ENCODE measurements at regions not wholly inside any gene's neighbourhood (a gene's known extent, or its start where the extent isn't known, plus 50 kb on each side); places are given as distances from the start of the nearest gene placed in this dataset.
"Not testable (repeated sequence)": the region's sequence is repeated elsewhere in the genome, so short reads cannot be mapped to it uniquely, and the experiment has no call there.

DNA sequence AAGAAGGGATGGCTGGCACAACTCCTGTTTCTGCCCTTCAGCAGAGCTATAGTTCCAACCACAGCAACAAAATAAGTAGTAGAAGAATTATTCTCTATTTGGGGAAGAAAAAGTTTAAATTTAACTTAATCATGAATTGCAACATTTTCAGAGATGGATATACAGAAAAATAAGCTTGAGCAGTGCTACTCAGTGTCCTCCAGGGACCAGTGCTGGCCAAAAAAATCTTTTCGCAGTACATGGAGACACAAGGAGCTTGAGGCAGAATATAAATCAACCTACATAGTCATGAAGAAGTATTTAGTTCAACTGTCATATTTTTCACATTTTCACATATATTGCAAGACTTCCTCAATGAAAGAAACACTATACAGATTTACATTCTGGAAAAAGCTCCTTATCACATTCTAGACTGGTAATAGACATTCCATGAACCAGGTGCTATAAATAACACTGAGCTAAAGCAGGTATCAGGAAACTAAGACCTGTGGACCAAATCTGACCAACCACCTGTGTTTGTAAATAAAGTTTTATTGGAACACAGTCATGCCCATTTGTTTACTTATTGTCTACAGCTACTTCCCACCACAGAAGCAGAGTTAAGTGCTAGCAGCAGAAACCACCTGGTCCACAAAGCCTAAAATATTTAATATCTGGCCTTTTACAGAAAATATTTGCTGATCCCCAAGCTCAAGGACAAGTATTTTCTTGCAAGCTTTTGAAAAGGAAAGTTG lies 101.9 kb downstream of the RGS21 start:
- DNase-seq, result no peak

- no peak for DNase-seq
Measured at GRCh38 chr1:192430644-192431043, 113.9 kb downstream of the RGS21 start.

GRCh38 chr1:192435704-192436103 lies 118.9 kb downstream of the RGS21 start:
- DNase-seq, result no peak

- no peak for DNase-seq
Measured at GRCh38 chr1:192436441-192437078, 119.8 kb downstream of the RGS21 start.

DNA sequence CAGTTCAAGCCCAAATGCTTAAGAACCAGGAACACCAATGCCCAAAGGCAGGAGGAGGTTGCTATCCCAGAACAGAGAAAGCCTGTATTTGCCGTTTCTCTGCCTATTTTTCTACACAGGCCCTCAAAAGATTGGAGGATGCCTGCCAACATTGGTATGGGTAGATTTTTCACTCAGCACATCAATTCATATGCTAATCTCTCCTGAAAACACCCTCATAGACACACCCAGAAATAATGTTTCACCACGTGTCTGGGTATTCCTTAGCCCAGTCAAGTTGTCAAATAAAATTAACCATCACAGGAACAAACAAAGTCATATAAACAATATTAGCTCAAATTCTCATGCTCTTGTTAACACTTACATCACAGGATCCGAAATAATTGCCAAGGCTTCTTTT lies 121.9 kb downstream of the RGS21 start:
- no peak for DNase-seq

DNA sequence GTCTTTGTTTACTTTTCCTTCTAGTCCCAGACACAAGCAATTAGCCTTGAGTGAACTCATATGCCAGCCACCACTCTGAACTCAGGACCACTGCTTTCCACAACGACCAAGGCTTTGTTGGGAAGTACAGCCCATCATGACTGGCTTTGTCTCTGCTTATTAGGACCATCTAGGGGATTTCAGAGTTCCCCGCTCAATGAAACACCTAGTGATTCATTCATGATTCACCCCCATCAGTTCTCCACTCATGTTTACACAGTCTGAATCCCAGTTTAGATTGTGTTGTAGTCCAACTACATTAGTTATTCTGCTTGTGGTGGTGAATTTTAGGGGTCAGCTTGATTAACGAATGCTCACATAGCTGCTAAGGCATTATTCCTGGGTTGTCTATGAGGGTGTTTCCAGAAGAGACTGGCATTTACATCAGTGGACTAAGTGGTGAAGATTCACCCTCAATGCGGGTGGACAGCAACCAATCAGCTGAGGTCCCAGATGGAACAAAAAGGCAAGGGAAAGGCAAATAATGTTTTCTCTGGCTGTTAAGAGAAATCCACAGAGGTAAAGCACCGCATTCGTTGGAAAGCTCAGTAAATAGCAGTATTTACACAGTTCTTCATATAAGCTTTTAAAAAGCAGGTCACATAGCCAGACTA lies 122.7 kb downstream of the RGS21 start:
- DNase-seq, result no peak

GRCh38 chr1:192441492-192441891 lies 124.7 kb downstream of the RGS21 start:
- DNase-seq, result no peak

DNA sequence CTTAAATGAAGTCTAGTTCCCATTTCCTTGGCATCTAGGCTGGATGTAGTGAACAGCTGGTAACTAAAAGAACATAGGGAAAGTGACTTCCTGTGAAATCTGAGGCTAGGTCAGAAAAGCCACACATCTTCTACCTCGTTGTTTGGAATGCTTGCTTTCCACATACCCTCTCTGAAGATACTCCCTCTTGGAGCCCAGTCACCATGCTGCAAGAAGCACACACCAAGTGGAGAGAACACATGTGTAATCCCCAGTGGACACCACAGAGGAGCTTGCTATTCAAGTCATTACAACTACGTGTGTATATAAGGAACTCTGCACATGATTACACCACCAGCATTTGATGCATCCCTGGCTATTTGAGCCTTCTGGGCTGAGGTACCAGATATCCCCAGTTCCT lies 125.9 kb downstream of the RGS21 start:
- DNase-seq, result no peak

- no peak for DNase-seq
Measured at GRCh38 chr1:192443616-192444015, 126.8 kb downstream of the RGS21 start.

DNA sequence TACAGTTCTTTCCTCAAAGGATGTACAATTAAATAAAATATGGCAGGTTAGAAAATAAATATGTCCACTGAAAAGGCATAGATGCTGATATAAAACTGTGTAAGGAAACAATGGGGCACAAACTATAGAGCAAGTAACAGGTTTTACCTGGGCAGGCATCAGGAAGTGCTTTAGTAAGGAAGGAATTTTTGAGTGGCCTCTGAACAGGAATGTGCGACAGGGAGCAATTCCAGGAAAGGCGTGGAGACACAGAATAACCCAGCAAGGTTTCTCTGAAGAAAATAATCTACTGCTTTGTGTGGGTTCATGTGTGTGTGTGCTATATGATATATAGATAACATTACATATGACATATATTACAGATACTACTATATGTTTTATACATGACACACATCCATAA lies 128.4 kb downstream of the RGS21 start:
- DNase-seq, result no peak

GRCh38 chr1:192445839-192446489 lies 129.2 kb downstream of the RGS21 start:
- DNase-seq, result peak; percentile 28 to 89

GRCh38 chr1:192448026-192448578 lies 127.5 kb upstream of the RGS1 start:
- DNase-seq, result no peak

- DNase-seq, result peak; percentile 7 to 8
Measured at GRCh38 chr1:192453360-192453992, 122.1 kb upstream of the RGS1 start.

DNA sequence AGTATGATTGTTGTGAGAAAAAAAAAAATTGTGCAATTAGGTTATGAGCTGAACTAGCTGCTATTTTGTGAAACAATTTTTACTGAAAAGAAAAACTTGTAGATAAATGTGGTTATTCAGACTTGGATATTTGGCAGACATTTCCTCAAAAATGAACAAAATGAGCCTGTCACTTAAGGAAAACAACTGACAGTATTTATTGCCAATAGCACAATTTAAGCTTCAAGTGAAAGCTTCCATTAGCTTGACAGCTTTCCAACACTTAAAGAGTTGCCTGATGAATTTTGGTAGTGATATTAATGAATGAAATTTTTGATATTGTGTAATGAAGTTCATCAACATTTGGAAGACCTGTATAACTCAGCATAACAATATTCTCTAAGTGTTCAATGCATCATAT lies 116.1 kb upstream of the RGS1 start:
- no peak for DNase-seq

DNA sequence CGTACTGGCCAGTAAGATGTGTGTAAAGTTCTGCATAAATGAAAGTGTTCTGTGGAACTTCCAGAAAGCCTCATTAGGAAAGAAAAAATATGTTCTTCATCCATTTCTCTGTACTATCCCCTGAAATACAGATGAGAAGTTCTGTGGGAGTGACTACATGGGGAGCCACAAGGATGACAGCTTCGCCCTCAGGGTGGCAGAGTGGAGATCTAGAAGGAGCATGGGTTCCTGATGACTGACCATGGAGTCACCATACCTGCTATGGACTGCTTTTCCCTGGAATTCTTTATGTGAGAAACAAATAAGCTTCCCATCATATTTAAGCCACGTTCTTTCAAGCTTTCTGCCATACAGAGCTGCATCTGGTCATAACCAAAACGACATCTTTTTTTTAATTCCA lies 113.9 kb upstream of the RGS1 start:
- no peak for DNase-seq

- DNase-seq, result no peak
Measured at GRCh38 chr1:192462616-192463015, 113.0 kb upstream of the RGS1 start.

- DNase-seq, result no peak
Measured at GRCh38 chr1:192463661-192464060, 111.9 kb upstream of the RGS1 start.

- DNase-seq, result not testable (repeated sequence)
Measured at GRCh38 chr1:192465221-192465620, 110.4 kb upstream of the RGS1 start.

DNA sequence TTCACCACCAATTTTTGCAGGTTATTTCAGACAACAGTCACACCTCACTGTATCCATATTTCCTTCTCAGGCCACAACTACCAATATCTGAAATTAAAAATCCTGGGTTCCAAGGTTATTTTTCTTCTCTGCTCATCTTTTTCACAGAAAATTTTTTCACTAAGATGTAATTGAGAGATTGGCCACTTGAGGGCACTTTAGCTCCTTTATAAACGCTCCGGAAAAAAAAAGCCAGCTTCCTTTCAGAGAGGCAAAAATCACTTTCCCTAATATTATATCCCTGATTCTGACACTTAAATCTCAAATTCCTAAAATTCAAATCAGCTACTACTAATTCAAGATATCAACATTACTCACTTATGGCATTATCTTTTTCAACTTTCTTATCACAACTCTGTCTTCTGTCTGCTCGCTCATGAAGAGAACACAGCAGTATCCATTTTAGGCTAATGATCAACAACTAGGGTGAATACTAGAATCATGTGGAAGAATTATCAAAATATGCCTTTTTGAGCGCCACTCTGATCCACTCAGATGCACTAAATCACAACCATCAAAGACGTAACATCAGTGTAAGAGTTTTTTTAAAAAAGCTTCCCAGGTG lies 101.4 kb upstream of the RGS1 start:
- DNase-seq, result peak; percentile 16 to 87

- DNase-seq, result no peak
Measured at GRCh38 chr1:192475329-192475728, 100.2 kb upstream of the RGS1 start.

DNA sequence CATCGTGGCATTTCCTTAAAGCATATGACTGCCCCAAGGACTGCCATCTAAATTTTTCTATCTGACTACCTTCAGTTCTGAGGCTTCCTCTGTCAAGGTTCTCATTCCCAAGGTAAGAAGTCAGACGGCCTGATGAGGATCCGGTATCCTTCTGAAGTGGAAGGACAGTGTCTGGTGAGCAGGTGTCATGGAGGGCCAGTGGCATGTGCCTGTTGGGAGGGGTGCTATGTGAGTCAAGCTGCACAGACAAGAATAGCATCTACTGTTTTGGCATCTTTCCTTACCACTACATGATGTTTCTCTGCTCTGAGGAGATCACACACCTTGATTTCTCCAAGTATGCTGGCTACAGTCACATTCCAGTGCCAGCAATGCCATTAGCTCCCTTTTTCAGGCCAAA lies 99.6 kb upstream of the RGS1 start:
- DNase-seq, result no peak

DNA sequence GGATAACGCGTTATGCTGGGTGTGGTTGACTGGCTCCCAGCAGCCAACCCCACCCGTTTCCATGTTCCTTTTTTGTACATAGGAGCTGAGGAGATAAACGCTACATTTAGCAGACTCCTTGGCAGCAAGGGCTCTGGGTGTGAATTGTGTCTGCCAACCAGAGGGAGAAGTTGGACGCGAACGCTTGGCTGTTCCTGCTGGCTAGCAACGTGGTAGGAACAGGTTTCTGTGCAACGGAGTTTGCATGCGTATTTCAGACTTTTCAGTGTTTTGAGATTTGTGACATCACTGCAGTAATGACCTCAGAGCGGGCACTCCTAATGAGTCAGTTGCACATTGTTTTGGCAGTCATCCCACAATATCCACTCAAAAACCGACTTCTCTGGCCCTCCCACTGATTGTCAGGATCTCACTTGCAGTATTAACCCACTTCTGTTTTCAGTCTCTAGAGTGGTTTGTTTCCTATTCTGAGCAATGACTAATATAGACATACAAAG lies 98.7 kb upstream of the RGS1 start:
- DNase-seq, result peak; percentile 95 to 99
